Hepatocyte (in vitro differentiated cells): ENCODE measurements at regions not wholly inside any gene's neighbourhood (a gene's known extent, or its start where the extent isn't known, plus 50 kb on each side); places are given as distances from the start of the nearest gene placed in this dataset.

ENCODE experiments used
- EZH2 ChIP-seq: fragments of 200-600 bp; sonication (generic); IDR thresholded peaks from 2 replicates; pipeline ENCODE4 v1.6.1; 2016; ENCODE audit warnings: antibody characterized with exemption, mild to moderate bottlenecking, borderline replicate concordance
- EZH2phosphoT487 ChIP-seq: fragments of 200-600 bp; sonication (generic); IDR thresholded peaks from one replicate; pipeline ENCODE4 v1.6.1; 2018; ENCODE audit warnings: antibody characterized with exemption, mild to moderate bottlenecking, low read depth, moderate library complexity; ENCODE audit not compliant: unreplicated experiment, severe bottlenecking
- TF ChIP-seq, protein P1 (sequence below): fragments of 200-600 bp; sonication (generic); IDR thresholded peaks from 2 replicates; pipeline ENCODE4 v1.5.1; 2016; ENCODE audit warnings: antibody characterized with exemption, mild to moderate bottlenecking; ENCODE audit not compliant: poor library complexity

DNA sequence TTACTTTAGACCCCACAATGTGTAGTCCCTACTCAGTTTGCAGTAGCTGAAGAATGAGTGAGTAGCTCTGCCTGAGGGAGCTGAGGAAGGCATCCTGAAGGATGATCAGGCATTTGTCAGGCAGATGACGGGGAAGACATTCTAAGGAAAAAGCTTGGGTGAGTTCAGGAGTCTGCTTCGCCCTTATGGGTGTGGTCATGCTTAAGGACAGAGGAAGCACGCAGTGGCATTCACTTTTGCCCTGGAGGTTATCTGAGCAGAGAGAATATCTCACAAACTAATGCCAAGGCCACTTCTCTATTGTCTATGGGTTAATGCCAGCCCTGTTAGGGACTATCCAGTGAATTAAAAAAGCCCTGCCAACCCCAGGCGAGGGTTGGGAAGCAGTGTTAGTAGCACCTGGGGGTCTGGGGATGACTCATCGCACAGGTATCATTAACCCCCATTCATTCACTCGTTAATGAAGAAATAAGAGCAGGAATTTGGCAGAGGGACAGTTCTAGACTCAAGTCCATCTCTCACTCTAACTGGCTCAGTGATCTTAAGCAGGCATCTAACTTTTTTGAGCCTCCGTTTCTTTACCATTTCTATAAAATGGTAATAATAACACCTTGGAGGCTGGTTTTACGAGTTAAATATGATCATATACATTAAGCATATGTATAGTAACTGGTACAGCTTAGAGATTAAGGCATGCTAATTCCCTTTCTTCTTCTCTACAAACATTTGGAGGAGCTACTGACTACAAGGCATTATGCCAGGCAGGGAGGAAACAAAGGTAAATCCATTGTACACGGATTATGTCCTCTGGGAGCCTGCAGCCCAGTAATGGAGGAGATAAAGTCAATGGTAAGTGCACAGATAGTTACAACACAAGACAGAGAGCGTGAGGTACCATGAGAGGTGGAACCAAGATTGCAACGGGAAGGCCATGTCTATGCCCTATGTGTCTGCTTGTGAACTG is 93.2 kb upstream of the AKIRIN2 start:
- TF ChIP-seq, protein P1, sequence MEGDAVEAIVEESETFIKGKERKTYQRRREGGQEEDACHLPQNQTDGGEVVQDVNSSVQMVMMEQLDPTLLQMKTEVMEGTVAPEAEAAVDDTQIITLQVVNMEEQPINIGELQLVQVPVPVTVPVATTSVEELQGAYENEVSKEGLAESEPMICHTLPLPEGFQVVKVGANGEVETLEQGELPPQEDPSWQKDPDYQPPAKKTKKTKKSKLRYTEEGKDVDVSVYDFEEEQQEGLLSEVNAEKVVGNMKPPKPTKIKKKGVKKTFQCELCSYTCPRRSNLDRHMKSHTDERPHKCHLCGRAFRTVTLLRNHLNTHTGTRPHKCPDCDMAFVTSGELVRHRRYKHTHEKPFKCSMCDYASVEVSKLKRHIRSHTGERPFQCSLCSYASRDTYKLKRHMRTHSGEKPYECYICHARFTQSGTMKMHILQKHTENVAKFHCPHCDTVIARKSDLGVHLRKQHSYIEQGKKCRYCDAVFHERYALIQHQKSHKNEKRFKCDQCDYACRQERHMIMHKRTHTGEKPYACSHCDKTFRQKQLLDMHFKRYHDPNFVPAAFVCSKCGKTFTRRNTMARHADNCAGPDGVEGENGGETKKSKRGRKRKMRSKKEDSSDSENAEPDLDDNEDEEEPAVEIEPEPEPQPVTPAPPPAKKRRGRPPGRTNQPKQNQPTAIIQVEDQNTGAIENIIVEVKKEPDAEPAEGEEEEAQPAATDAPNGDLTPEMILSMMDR, result no peak
- no peak for TF ChIP-seq EZH2
- TF ChIP-seq EZH2phosphoT487, result no peak
